Activated naive CD8-positive, alpha-beta T cell treated with anti-CD3 and anti-CD28 coated beads, Interleukin-2, amount 10 ng/mL, durations not matched to agents 7 days and 5 days (primary cell): ENCODE measurements at regions not wholly inside any gene's neighbourhood (a gene's known extent, or its start where the extent isn't known, plus 50 kb on each side); places are given as distances from the start of the nearest gene placed in this dataset.
"Not testable (repeated sequence)": the region's sequence is repeated elsewhere in the genome, so short reads cannot be mapped to it uniquely, and the experiment has no call there.

Experiments used
- ATAC-seq: fragments of 150-1000 bp; cut with Tn5 transposase; one replicate; pipeline ENCODE4 v1.10.0; 2021; ENCODE audit warnings: low read depth, moderate library complexity
- POLR2A ChIA-PET: fragments of 350-600 bp; sonication (Branson Sonifier 250); formaldehyde crosslinking; loops from one replicate; lab custom pipeline; 2021; ENCODE audit warnings: antibody characterized with exemption; lab: Charles Lee
- DNase-seq: peaks from one replicate; pipeline ENCODE4 v3.0.0; 2021
- H3K27ac Mint-ChIP-seq: one replicate; pipeline ENCODE4 v1.8.0; 2022; ENCODE audit warnings: mild to moderate bottlenecking, mixed read lengths
- H3K27me3 Mint-ChIP-seq: one replicate; pipeline ENCODE4 v1.8.0; 2022; ENCODE audit warnings: mild to moderate bottlenecking, moderate library complexity, mixed read lengths
- H3K36me3 Mint-ChIP-seq: one replicate; pipeline ENCODE4 v1.8.0; 2021; ENCODE audit warnings: mild to moderate bottlenecking, mixed read lengths
- H3K4me1 Mint-ChIP-seq: one replicate; pipeline ENCODE4 v1.8.0; 2021; ENCODE audit warnings: mixed read lengths
- H3K4me3 Mint-ChIP-seq: one replicate; pipeline ENCODE4 v1.8.0; 2022; ENCODE audit warnings: mild to moderate bottlenecking, moderate library complexity, mixed read lengths
- H3K9me3 Mint-ChIP-seq: one replicate; pipeline ENCODE4 v1.8.0; 2021; ENCODE audit warnings: mixed read lengths

DNA sequence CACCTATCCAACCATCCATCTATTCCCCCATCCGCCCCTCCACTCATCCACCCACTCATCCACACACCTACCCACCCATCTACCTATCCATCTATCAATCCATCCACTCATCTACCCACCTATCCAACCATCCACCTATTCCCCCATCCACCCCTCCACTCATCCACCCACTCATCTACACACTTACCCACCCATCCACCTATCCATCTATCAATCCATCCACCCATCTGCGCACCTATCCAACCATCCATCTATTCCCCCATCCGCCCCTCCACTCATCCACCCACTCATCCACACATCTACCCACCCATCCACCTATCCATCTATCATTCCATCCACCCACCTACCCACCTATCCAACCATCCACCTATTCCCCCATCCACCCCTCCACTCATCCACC, 81.4 kb upstream of the PITRM1 start:
- H3K4me3 Mint-ChIP-seq, ATAC-seq, POLR2A ChIA-PET, H3K9me3 Mint-ChIP-seq, H3K4me1 Mint-ChIP-seq, H3K27ac Mint-ChIP-seq, DNase-seq, H3K36me3 Mint-ChIP-seq: not testable (repeated sequence)
- peaks cover 42% of the 10 kb centered on the region for H3K27me3 Mint-ChIP-seq

- no peaks in the 10 kb centered on the region for H3K9me3 Mint-ChIP-seq
- POLR2A ChIA-PET: no interaction called here
- DNase-seq (no peak), ATAC-seq (no peak)
- peaks cover 50% of the 10 kb centered on the region for H3K27me3 Mint-ChIP-seq
- H3K4me3 Mint-ChIP-seq: no peak overlapping the region
- H3K4me1 Mint-ChIP-seq: no peaks in the 10 kb centered on the region
- no peaks in the 10 kb centered on the region for H3K36me3 Mint-ChIP-seq
- H3K27ac Mint-ChIP-seq: no peak overlapping the region
Observed at GRCh38 chr10:3251172-3251571, 78.6 kb upstream of the PITRM1 start.

- Mint-ChIP-seq H3K27ac (no peak overlapping the region), H3K27me3 (peaks cover 45% of the 10 kb centered on the region), H3K9me3 (no peaks in the 10 kb centered on the region), H3K36me3 (no peaks in the 10 kb centered on the region), H3K4me1 (no peaks in the 10 kb centered on the region), H3K4me3 (no peak overlapping the region)
- POLR2A ChIA-PET: no interaction called here
- no peak for ATAC-seq
- DNase-seq: no peak
Observed at GRCh38 chr10:3249307-3249889, 76.8 kb upstream of the PITRM1 start.

GRCh38 chr10:3248526-3249306, 76.1 kb upstream of the PITRM1 start:
- Mint-ChIP-seq H3K36me3 (no peaks in the 10 kb centered on the region), H3K27me3 (peaks cover 41% of the 10 kb centered on the region), H3K27ac (no peak overlapping the region), H3K4me1 (no peaks in the 10 kb centered on the region), H3K4me3 (no peak overlapping the region), H3K9me3 (no peaks in the 10 kb centered on the region)
- no peak for ATAC-seq
- POLR2A ChIA-PET: no interaction called here
- no peak for DNase-seq

DNA sequence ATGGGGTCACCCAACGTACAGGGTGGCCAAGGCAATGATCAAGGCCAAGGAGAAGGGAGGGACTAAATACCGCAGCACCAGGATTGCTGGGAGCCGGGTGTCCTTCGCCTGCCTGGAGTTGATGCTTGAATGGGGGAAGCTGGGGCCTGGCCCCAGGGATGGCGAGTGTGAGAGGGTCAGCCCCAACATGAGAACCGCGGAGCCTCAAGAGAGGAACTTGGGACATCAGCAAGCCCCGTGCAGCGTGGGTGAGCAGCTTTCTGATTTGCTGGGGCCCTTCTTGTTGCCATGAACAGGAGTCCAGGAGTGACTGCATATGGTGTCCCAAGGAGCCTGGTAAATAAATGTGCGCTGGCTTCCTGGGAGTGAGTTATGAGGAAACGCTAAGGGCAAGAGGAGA, 72.8 kb upstream of the PITRM1 start:
- POLR2A ChIA-PET: interaction anchor here (0.7 kb wide), 1 partner anchor 63 kb away, joined by 3 read pairs; no protein-coding TSS in a partner anchor
- ATAC-seq (no peak), DNase-seq (no peak)
- H3K4me3 Mint-ChIP-seq: no peak overlapping the region
- H3K9me3 Mint-ChIP-seq: no peaks in the 10 kb centered on the region
- no peak overlapping the region for H3K27ac Mint-ChIP-seq
- H3K36me3 Mint-ChIP-seq: no peaks in the 10 kb centered on the region
- peaks cover 31% of the 10 kb centered on the region for H3K27me3 Mint-ChIP-seq
- no peaks in the 10 kb centered on the region for H3K4me1 Mint-ChIP-seq

DNA sequence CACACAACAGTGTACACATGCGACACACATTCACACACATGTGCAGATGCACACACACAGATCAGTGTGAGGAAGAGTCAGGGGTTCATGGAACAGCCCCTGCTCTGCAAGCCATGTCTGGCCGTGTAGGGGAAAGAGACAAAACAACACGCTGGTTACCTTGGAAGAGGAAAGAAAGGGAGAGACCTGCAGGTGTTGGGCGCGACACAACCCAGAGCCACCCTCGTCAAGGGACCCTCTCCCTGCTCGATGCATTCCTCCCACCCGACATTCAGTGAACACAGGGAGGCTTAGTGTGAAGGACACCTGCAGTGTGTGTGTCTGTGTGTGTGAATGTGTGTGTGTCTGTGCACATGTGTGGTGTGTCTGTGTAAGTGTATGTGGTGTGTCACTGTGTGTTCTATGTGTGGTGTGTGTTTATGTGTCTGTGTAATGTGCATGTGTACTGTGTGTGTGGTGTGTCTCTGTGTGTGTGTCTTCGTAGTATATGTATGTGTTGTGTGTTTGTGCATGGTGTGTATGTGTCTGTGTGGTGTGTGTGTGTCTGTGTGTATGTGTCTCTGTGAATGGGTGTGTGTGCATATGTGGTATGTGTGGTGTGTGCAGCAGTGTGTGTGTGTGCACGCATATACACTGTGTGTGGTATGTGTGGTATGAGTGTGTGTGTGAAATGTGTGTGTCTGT, 69.5 kb upstream of the PITRM1 start:
- Mint-ChIP-seq H3K27me3 (peaks cover 34% of the 10 kb centered on the region), H3K36me3 (no peaks in the 10 kb centered on the region), H3K27ac (no peak overlapping the region), H3K4me3 (no peak overlapping the region), H3K4me1 (peaks cover 3% of the 10 kb centered on the region), H3K9me3 (no peaks in the 10 kb centered on the region)
- POLR2A ChIA-PET: no interaction called here
- DNase-seq (no peak), ATAC-seq (no peak)

DNA sequence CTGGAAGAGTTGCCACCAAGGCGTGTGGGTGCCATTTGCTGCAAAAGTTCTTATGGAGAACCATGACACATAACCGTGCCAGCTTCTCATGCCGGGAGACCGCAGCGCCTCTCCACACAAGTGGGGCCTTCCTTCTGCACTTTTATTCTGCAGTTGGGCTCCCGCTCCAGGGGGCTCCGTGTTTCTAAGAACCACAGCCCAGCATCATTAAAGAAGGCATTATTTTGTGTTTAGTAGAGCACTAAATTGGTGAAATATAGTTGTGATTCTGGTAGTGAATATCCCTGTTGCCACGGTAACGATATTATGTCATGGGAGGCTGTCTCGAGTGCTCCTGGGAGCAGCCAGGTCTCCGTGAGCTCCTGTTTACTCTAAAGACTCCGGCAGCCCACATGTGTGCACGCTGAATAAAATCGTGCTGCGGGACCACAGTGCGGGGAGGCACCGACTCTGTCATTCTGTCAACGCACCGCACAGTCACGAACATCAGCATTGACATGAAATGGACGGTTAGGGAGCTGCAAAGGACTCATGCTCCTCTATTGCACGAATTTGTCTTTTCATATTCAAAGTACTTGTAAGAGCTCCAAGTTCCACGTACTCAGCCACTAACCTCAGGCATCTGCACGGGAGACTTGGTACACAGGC, 68.8 kb upstream of the PITRM1 start:
- Mint-ChIP-seq H3K4me3 (no peak overlapping the region), H3K4me1 (peaks cover 3% of the 10 kb centered on the region), H3K27me3 (peaks cover 41% of the 10 kb centered on the region), H3K9me3 (no peaks in the 10 kb centered on the region), H3K36me3 (no peaks in the 10 kb centered on the region), H3K27ac (no peak overlapping the region)
- POLR2A ChIA-PET: no interaction called here
- DNase-seq (no peak), ATAC-seq (no peak)

DNA sequence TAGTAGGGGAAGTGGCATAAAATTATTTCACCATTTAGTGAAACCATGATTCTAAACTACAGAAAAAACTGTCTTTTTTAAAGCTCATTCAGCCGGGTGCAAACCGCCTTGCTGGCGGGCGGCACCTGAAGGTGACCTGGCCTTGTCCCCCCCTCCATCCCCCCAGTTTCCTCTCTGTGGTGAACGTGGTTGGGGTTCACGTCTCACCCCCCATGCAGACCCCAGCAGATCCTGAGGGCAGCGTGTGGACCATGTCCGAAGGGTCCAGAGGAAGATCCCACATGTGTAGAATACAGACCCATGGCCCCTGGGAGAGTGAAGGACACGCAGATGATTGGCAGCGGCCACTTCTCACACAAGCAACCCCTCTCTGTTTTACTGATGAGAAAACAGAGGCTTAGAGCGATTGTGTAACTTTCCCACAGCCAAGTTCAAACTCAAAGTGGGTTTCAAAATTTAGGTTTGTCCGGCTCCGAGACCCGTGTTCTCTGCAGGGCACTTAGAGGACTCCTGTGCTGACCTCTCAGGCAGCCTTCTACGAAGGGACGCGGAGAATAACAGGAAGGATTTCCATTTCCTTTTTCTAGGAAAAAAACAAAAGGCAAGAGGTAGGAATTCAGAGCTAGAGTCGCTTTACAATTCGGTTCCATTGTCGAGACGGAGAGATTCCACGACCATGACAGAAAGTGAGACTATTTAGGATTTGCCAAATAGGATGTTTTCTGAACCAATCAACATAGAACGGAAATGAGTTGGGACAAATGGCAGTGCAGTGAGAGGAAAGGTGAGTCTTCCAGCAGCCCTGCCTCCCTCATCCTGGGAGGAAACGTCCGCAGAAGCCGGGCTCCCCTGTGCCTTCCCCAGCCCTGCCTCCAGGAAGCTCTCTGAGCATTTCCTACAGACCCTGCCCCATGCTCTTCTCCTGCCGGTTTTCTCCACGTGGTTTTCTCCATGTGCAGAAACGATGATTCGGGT, 67.6 kb upstream of the PITRM1 start:
- H3K36me3 Mint-ChIP-seq: no peaks in the 10 kb centered on the region
- DNase-seq: no peak
- no peaks in the 10 kb centered on the region for H3K9me3 Mint-ChIP-seq
- no peak for ATAC-seq
- H3K4me3 Mint-ChIP-seq: peak overlapping the region; percentile 19
- peaks cover 3% of the 10 kb centered on the region for H3K4me1 Mint-ChIP-seq
- H3K27me3 Mint-ChIP-seq: peaks cover 43% of the 10 kb centered on the region
- POLR2A ChIA-PET: no interaction called here
- no peak overlapping the region for H3K27ac Mint-ChIP-seq

GRCh38 chr10:3239066-3239919, 66.7 kb upstream of the PITRM1 start:
- Mint-ChIP-seq H3K27ac (no peak overlapping the region), H3K4me1 (peaks cover 3% of the 10 kb centered on the region), H3K9me3 (no peaks in the 10 kb centered on the region), H3K27me3 (peaks cover 44% of the 10 kb centered on the region), H3K4me3 (no peak overlapping the region), H3K36me3 (no peaks in the 10 kb centered on the region)
- DNase-seq (peak; percentile 75), ATAC-seq (peak; percentile 78)
- POLR2A ChIA-PET: no interaction called here

DNA sequence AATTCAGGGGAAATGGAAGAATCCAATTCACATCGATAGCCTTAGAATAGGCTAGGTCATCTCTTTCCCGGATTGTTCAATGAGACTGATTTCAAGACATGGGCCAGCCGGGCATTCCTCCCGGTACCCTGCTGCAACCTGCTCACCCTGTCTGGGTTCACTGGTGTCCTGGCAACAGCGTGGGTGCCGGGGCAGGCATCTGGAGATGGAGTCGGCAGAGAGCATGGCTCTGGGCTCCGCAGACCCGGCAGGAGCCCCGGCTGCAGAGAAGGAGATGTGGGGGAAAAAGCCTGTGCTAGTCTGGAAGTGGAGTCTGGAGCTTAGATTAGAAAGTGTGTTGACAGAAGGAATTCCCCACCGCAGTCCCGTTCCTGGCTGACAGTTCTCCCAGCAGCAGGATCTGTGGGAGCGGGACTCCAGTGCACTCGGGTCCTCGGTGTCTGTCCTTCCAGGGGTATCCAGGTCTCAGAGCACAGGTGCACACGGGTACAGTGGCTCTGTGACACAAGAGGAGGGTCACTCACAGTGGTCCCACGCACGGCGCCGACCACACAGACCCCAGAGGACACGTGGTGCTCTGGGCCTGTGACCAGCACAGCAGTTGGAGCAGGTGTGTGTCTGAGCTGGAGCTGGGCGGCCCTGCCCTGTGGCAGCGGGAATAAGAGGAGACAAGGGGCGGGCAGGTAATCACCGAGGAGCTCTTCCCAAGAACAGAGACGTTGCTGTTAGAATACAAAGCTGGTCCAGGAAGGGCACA, 65.7 kb upstream of the PITRM1 start:
- Mint-ChIP-seq H3K27ac (no peak overlapping the region), H3K27me3 (peaks cover 47% of the 10 kb centered on the region), H3K9me3 (no peaks in the 10 kb centered on the region), H3K4me3 (no peak overlapping the region), H3K36me3 (no peaks in the 10 kb centered on the region), H3K4me1 (peaks cover 3% of the 10 kb centered on the region)
- ATAC-seq (no peak), DNase-seq (no peak)
- POLR2A ChIA-PET: no interaction called here

DNA sequence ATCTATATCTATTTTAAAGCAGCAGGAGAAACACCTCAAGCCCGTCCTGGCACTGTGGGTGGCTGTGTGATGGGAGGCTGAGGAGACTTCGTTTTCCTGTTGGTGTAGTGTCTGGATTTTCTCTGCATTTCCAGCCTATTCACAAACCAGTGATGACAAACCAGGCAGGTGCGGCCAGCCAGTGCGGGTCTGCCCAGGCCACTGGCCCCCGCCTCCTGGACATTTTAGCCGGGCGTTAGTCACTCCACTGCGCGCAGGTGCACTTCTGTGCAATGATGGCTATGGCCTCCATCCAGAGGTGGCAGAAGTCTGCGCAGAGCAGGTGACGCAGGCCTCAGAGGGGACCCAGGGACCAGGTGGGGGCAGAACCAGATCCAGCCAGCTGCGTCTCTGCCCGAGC, 64.9 kb upstream of the PITRM1 start:
- Mint-ChIP-seq H3K36me3 (no peaks in the 10 kb centered on the region), H3K4me1 (peaks cover 3% of the 10 kb centered on the region), H3K9me3 (no peaks in the 10 kb centered on the region), H3K27me3 (peaks cover 52% of the 10 kb centered on the region), H3K27ac (no peak overlapping the region), H3K4me3 (no peak overlapping the region)
- POLR2A ChIA-PET: no interaction called here
- ATAC-seq (no peak), DNase-seq (no peak)
